Osteoblast (primary cell): ENCODE measurements at regions not wholly inside any gene's neighbourhood (a gene's known extent, or its start where the extent isn't known, plus 50 kb on each side); places are given as distances from the start of the nearest gene placed in this dataset.

ENCODE experiments used
- DNase-seq: peaks from one replicate; pipeline ENCODE4 v3.0.0; 2011; ENCODE audit warnings: low spot score, mixed read lengths; ENCODE audit not compliant: insufficient read length; ENCODE audit errors: missing footprints
- H2AFZ ChIP-seq: 2 replicates; pipeline ENCODE4 v1.6.0; 2011; ENCODE audit warnings: mild to moderate bottlenecking, low read length
- H3K27ac ChIP-seq: 2 replicates; pipeline ENCODE4 v1.5.1; 2011; ENCODE audit warnings: mild to moderate bottlenecking, low read depth, low read length, moderate library complexity
- H3K27me3 ChIP-seq: 2 replicates; pipeline ENCODE4 v1.6.0; 2012; ENCODE audit warnings: mild to moderate bottlenecking, control low read depth, inconsistent platforms, low read length, moderate library complexity; ENCODE audit not compliant: insufficient read depth
- H3K36me3 ChIP-seq: 2 replicates; pipeline ENCODE4 v1.5.1; 2011; ENCODE audit warnings: mild to moderate bottlenecking, low read length, control low read depth, moderate library complexity; ENCODE audit not compliant: insufficient read depth
- H3K4me1 ChIP-seq: 2 replicates; pipeline ENCODE4 v1.5.1; 2011; ENCODE audit warnings: mild to moderate bottlenecking, low read length, control low read depth, moderate library complexity; ENCODE audit not compliant: insufficient read depth
- H3K4me2 ChIP-seq: 2 replicates; pipeline ENCODE4 v1.6.0; 2011; ENCODE audit warnings: mild to moderate bottlenecking, low read length; ENCODE audit not compliant: insufficient read depth
- H3K4me3 ChIP-seq: fragments of 200-600 bp; sonication (generic); 3 replicates; pipeline ENCODE4 v1.5.1; 2012; ENCODE audit warnings: mild to moderate bottlenecking, low read length, inconsistent platforms; ENCODE audit not compliant: insufficient read depth
- H3K79me2 ChIP-seq: 2 replicates; pipeline ENCODE4 v1.6.0; 2012; ENCODE audit warnings: mild to moderate bottlenecking, low read length, control low read depth, inconsistent platforms; ENCODE audit not compliant: insufficient read depth
- H3K9me3 ChIP-seq: 2 replicates; pipeline ENCODE4 v1.5.1; 2011; ENCODE audit warnings: low read depth, low read length, control low read depth
- H4K20me1 ChIP-seq: 2 replicates; pipeline ENCODE4 v1.6.0; 2012; ENCODE audit warnings: mild to moderate bottlenecking, low read length, control low read depth; ENCODE audit not compliant: insufficient read depth
- TF ChIP-seq, protein P1 (sequence below): IDR thresholded peaks from 2 replicates; pipeline ENCODE4 v1.5.1; 2011; ENCODE audit warnings: mild to moderate bottlenecking, low read depth, low read length, moderate library complexity; ENCODE audit errors: extremely low read depth

DNA sequence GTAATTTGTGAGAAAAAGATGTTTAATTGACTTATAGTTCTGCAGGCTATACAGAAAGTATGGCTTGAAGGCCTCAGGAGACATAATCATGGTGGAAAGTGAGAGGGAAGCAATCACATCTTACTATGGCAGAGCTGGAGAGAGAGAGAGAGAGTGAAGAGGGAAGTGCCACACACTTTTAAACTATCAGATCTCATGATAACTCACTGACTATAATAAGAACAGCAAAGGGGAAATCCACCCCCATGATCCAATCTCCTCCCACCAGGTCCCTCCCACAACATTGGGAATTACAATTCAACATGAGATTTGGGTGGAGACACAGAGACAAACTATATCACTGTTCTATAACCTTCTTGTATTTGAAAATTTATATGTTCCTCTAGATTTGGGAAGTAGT is 117.2 kb upstream of the BMP5 start:
- no peak for DNase-seq
- Histone ChIP-seq H3K27ac (no peak overlapping the region), H3K4me2 (no peak overlapping the region), H3K4me1 (no peaks in the 10 kb centered on the region), H3K27me3 (no peaks in the 10 kb centered on the region), H3K4me3 (no peak overlapping the region), H3K9me3 (peaks cover 6% of the 10 kb centered on the region), H3K36me3 (no peaks in the 10 kb centered on the region), H2AFZ (no peak overlapping the region), H3K79me2 (no peaks in the 10 kb centered on the region), H4K20me1 (no peaks in the 10 kb centered on the region)
- TF ChIP-seq, protein P1, sequence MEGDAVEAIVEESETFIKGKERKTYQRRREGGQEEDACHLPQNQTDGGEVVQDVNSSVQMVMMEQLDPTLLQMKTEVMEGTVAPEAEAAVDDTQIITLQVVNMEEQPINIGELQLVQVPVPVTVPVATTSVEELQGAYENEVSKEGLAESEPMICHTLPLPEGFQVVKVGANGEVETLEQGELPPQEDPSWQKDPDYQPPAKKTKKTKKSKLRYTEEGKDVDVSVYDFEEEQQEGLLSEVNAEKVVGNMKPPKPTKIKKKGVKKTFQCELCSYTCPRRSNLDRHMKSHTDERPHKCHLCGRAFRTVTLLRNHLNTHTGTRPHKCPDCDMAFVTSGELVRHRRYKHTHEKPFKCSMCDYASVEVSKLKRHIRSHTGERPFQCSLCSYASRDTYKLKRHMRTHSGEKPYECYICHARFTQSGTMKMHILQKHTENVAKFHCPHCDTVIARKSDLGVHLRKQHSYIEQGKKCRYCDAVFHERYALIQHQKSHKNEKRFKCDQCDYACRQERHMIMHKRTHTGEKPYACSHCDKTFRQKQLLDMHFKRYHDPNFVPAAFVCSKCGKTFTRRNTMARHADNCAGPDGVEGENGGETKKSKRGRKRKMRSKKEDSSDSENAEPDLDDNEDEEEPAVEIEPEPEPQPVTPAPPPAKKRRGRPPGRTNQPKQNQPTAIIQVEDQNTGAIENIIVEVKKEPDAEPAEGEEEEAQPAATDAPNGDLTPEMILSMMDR = no peak

DNA sequence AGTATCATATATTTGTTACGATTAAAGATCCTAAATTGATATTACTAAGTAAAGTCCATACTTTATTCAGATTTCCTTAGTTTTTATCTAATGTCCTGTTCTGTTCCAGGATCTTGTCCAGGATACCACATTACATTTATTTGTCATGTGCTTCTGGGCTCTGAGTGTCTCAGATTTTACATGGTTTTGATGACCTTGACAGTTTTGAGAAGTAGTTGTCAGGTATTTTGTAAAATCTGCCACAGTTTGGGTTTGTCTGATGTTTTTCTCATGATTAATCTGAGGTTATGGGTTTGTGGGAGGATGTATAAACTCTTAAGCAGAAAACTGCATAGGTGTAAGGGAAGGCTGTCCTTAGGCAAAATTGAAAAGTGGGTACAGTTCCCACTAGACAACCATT is 109.9 kb upstream of the BMP5 start:
- TF ChIP-seq, protein P1 = no peak

DNA sequence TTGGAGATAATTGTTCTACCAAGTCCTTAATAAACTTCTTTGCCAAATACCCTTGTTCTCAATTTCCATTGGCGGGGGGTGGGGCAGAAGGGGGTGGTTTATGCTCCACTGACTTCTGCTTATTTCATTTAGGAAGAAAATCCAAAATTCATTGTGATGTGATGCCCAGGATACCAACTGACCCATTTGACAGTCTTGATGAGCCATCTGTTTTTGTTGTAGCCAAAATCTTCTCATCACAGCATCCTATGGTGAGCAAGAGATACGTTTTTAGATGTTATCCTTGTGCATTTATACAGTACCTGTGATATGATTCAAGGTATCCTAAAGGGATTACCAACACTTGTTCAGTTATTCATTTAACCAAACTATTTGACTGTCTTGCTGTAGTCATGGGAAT is 108.5 kb upstream of the BMP5 start:
- H4K20me1 ChIP-seq = no peaks in the 10 kb centered on the region
- no peak overlapping the region for H3K4me2 ChIP-seq
- H3K4me3 ChIP-seq = no peak overlapping the region
- H3K27me3 ChIP-seq = no peaks in the 10 kb centered on the region
- no peaks in the 10 kb centered on the region for H3K79me2 ChIP-seq
- DNase-seq = no peak
- TF ChIP-seq, protein P1 = no peak
- no peaks in the 10 kb centered on the region for H3K36me3 ChIP-seq
- no peak overlapping the region for H2AFZ ChIP-seq
- no peak overlapping the region for H3K27ac ChIP-seq
- H3K4me1 ChIP-seq = no peaks in the 10 kb centered on the region
- H3K9me3 ChIP-seq = no peaks in the 10 kb centered on the region

More for the DNA sequence above, 109.9 kb upstream of the BMP5 start:
- Histone ChIP-seq H3K79me2 (no peaks in the 10 kb centered on the region), H3K4me3 (no peak overlapping the region), H3K27me3 (no peaks in the 10 kb centered on the region), H3K4me1 (no peaks in the 10 kb centered on the region), H3K9me3 (no peaks in the 10 kb centered on the region), H3K36me3 (no peaks in the 10 kb centered on the region), H3K4me2 (no peak overlapping the region), H2AFZ (no peak overlapping the region), H3K27ac (no peak overlapping the region), H4K20me1 (no peaks in the 10 kb centered on the region)
- DNase-seq = no peak

DNA sequence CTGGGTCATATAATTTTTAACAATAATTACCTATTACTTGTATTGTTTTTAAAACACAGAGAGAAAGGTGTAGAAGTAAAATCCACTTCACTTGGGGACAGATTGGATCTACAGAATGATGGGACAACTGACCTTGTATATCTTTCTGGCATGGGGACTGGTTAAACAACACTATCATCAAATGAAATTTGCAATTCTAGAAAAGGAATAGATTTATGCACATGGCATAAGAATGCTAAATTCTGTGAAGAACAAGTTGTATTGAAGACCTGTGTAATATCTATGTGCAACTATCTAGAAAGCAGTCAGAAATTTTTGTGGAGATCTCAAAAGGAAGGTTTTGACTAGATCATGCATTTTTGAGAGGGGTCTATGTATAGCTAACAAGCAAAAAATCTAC is 106.3 kb upstream of the BMP5 start:
- Histone ChIP-seq H3K4me1 (no peaks in the 10 kb centered on the region), H3K27ac (no peak overlapping the region), H3K79me2 (no peaks in the 10 kb centered on the region), H2AFZ (no peak overlapping the region), H3K27me3 (no peaks in the 10 kb centered on the region), H3K4me3 (no peak overlapping the region), H4K20me1 (no peaks in the 10 kb centered on the region), H3K36me3 (no peaks in the 10 kb centered on the region), H3K9me3 (no peaks in the 10 kb centered on the region), H3K4me2 (no peak overlapping the region)
- no peak for DNase-seq
- TF ChIP-seq, protein P1 = no peak
